Astrocyte (in vitro differentiated cells and primary cell): ENCODE measurements at regions not wholly inside any gene's neighbourhood (a gene's known extent, or its start where the extent isn't known, plus 50 kb on each side); places are given as distances from the start of the nearest gene placed in this dataset.

Experiments used
- EZH2 ChIP-seq: IDR thresholded peaks from 2 replicates; pipeline ENCODE4 v1.6.1; 2012; ENCODE audit warnings: mild to moderate bottlenecking, low read length, inconsistent platforms; ENCODE audit not compliant: insufficient read depth
- TF ChIP-seq, protein P1 (sequence below): IDR thresholded peaks from 2 replicates; pipeline ENCODE4 v1.5.1; 2011; ENCODE audit warnings: low read depth, mild to moderate bottlenecking, inconsistent platforms, low read length, moderate library complexity; ENCODE audit not compliant: insufficient read depth

DNA sequence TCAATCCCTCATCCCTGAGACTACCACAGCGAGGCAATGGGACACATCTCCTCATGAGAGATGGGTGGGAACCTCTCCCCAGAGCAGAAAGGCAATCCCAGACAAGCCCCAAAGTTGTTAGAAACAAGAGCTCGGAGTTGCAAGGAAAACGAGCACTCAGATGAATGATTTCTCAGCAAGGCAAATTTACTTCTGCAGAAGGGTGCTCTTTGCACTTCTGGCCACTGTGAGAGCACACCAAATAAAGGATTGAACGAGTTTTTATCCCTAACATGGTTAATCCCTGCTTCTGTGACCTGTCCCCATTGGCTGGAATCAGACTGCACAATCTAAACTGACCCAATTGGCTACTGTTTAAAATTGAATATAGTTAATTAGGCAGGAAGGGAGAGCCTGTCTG, 339.1 kb upstream of the POU1F1 start:
- TF ChIP-seq, protein P1, sequence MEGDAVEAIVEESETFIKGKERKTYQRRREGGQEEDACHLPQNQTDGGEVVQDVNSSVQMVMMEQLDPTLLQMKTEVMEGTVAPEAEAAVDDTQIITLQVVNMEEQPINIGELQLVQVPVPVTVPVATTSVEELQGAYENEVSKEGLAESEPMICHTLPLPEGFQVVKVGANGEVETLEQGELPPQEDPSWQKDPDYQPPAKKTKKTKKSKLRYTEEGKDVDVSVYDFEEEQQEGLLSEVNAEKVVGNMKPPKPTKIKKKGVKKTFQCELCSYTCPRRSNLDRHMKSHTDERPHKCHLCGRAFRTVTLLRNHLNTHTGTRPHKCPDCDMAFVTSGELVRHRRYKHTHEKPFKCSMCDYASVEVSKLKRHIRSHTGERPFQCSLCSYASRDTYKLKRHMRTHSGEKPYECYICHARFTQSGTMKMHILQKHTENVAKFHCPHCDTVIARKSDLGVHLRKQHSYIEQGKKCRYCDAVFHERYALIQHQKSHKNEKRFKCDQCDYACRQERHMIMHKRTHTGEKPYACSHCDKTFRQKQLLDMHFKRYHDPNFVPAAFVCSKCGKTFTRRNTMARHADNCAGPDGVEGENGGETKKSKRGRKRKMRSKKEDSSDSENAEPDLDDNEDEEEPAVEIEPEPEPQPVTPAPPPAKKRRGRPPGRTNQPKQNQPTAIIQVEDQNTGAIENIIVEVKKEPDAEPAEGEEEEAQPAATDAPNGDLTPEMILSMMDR = no peak
- TF ChIP-seq EZH2 = no peak
